Islet precursor cell (in vitro differentiated cells): ENCODE measurements at regions not wholly inside any gene's neighbourhood (a gene's known extent, or its start where the extent isn't known, plus 50 kb on each side); places are given as distances from the start of the nearest gene placed in this dataset.
"Not testable (repeated sequence)": the region's sequence is repeated elsewhere in the genome, so short reads cannot be mapped to it uniquely, and the experiment has no call there.

Source experiments
- DNase-seq: peaks from one replicate; pipeline ENCODE4 v3.0.0-alpha.2; 2018

- DNase-seq: no peak
Measured at GRCh38 chr6:114886670-114887436, 544.0 kb upstream of the HS3ST5 start.

- DNase-seq: no peak
Measured at GRCh38 chr6:114879693-114880092, 536.9 kb upstream of the HS3ST5 start.

- DNase-seq: no peak
Measured at GRCh38 chr6:114878091-114878490, 535.3 kb upstream of the HS3ST5 start.

GRCh38 chr6:114874410-114874809 is 531.6 kb upstream of the HS3ST5 start:
- DNase-seq: no peak

- DNase-seq: not testable (repeated sequence)
Measured at GRCh38 chr6:114865506-114865905, 522.7 kb upstream of the HS3ST5 start.

- DNase-seq: no peak
Measured at GRCh38 chr6:114863610-114864009, 520.8 kb upstream of the HS3ST5 start.

GRCh38 chr6:114862819-114863218 is 520.0 kb upstream of the HS3ST5 start:
- DNase-seq: no peak

- no peak for DNase-seq
Measured at GRCh38 chr6:114862064-114862463, 519.2 kb upstream of the HS3ST5 start.

GRCh38 chr6:114844359-114844758 is 501.5 kb upstream of the HS3ST5 start:
- DNase-seq: no peak

- no peak for DNase-seq
Measured at GRCh38 chr6:114839019-114839418, 496.2 kb upstream of the HS3ST5 start.

GRCh38 chr6:114833211-114833610 is 490.4 kb upstream of the HS3ST5 start:
- no peak for DNase-seq

GRCh38 chr6:114830515-114830914 is 487.7 kb upstream of the HS3ST5 start:
- no peak for DNase-seq

GRCh38 chr6:114827135-114827534 is 484.3 kb upstream of the HS3ST5 start:
- no peak for DNase-seq

- DNase-seq: no peak
Measured at GRCh38 chr6:114824409-114824808, 481.6 kb upstream of the HS3ST5 start.

- DNase-seq: no peak
Measured at GRCh38 chr6:114816678-114817077, 473.9 kb upstream of the HS3ST5 start.

- DNase-seq: no peak
Measured at GRCh38 chr6:114810468-114810867, 467.6 kb upstream of the HS3ST5 start.

- not testable (repeated sequence) for DNase-seq
Measured at GRCh38 chr6:114805426-114805825, 462.6 kb upstream of the HS3ST5 start.

GRCh38 chr6:114796576-114796975 is 453.8 kb upstream of the HS3ST5 start:
- DNase-seq: no peak

- no peak for DNase-seq
Measured at GRCh38 chr6:114793428-114793827, 450.6 kb upstream of the HS3ST5 start.

GRCh38 chr6:114785235-114786127 is 442.7 kb upstream of the HS3ST5 start:
- no peak for DNase-seq

- DNase-seq: no peak
Measured at GRCh38 chr6:114783783-114784182, 441.0 kb upstream of the HS3ST5 start.

- no peak for DNase-seq
Measured at GRCh38 chr6:114783083-114783482, 440.3 kb upstream of the HS3ST5 start.

- DNase-seq: no peak
Measured at GRCh38 chr6:114764866-114765265, 422.0 kb upstream of the HS3ST5 start.

GRCh38 chr6:114762145-114762544 is 419.3 kb upstream of the HS3ST5 start:
- DNase-seq: no peak
